ENCODE measurements at regions not wholly inside any gene's neighbourhood (a gene's known extent, or its start where the extent isn't known, plus 50 kb on each side); places are given as distances from the start of the nearest gene placed in this dataset.

GRCh38 chr6:87938287-87938686, 109.4 kb upstream of the SPACA1 start:
- TF ChIP-seq SP1 (IDR thresholded peaks at IDR 0.05) (no peak), FOXK2 (IDR thresholded peaks at IDR 0.05) (no peak), BHLHE40 (IDR thresholded peaks at IDR 0.05; ENCODE audit: borderline replicate concordance) (no peak), FOXM1 (IDR thresholded peaks at IDR 0.05; ENCODE audit: borderline replicate concordance) (no peak)

Measured in HEK293T (cell line).